H9 (cell line): ENCODE measurements at regions not wholly inside any gene's neighbourhood (a gene's known extent, or its start where the extent isn't known, plus 50 kb on each side); places are given as distances from the start of the nearest gene placed in this dataset.

Experiments used
- DNase-seq: peaks from one replicate; pipeline ENCODE4 v3.0.0-alpha.2; 2017
- H2AFZ ChIP-seq: one replicate; pipeline ENCODE4 v1.6.1; 2013; ENCODE audit warnings: mild to moderate bottlenecking, low read length, control low read depth, moderate library complexity
- H2AK5ac ChIP-seq: 2 replicates; pipeline ENCODE4 v1.6.1; 2013; ENCODE audit warnings: low read length, control low read depth, mixed read lengths; ENCODE audit not compliant: insufficient read length
- H2BK120ac ChIP-seq: one replicate; pipeline ENCODE4 v1.6.1; 2013; ENCODE audit warnings: low read depth, mild to moderate bottlenecking, low read length, control low read depth, inconsistent platforms; ENCODE audit not compliant: poor library complexity, severe bottlenecking
- H2BK12ac ChIP-seq: 2 replicates; pipeline ENCODE4 v1.6.1; 2013; ENCODE audit warnings: low read length, control low read depth, mixed read lengths, low read depth; ENCODE audit not compliant: insufficient read length
- H2BK15ac ChIP-seq: 2 replicates; pipeline ENCODE4 v1.6.1; 2013; ENCODE audit warnings: low read depth, low read length, control low read depth
- H2BK20ac ChIP-seq: one replicate; pipeline ENCODE4 v1.6.1; 2013; ENCODE audit warnings: low read depth, mild to moderate bottlenecking, low read length, control low read depth, inconsistent platforms; ENCODE audit not compliant: poor library complexity, severe bottlenecking
- H2BK5ac ChIP-seq: 2 replicates; pipeline ENCODE4 v1.6.1; 2013; ENCODE audit warnings: low read length, control low read depth, mixed read lengths; ENCODE audit not compliant: insufficient read length
- H3K14ac ChIP-seq: 2 replicates; pipeline ENCODE4 v1.6.1; 2013; ENCODE audit warnings: low read length, control low read depth; ENCODE audit not compliant: insufficient read depth
- H3K18ac ChIP-seq: 2 replicates; pipeline ENCODE4 v1.6.1; 2013; ENCODE audit warnings: low read depth, mild to moderate bottlenecking, mixed read lengths, low read length, control low read depth; ENCODE audit not compliant: insufficient read length
- H3K23ac ChIP-seq: 2 replicates; pipeline ENCODE4 v1.6.1; 2013; ENCODE audit warnings: low read length, control low read depth, mixed read lengths, low read depth; ENCODE audit not compliant: insufficient read length
- H3K23me2 ChIP-seq: 2 replicates; pipeline ENCODE4 v1.6.1; 2013; ENCODE audit warnings: low read depth, mild to moderate bottlenecking, mixed read lengths, low read length, control low read depth; ENCODE audit not compliant: insufficient read length, poor library complexity, severe bottlenecking
- H3K27ac ChIP-seq: 2 replicates; pipeline ENCODE4 v1.5.1; 2013; ENCODE audit warnings: low read length, control low read depth, mixed read lengths, low read depth; ENCODE audit not compliant: insufficient read length
- H3K27me3 ChIP-seq: 2 replicates; pipeline ENCODE4 v1.6.1; 2013; ENCODE audit warnings: low read length, control low read depth, inconsistent platforms; ENCODE audit not compliant: insufficient read depth
- H3K4ac ChIP-seq: 2 replicates; pipeline ENCODE4 v1.6.1; 2013; ENCODE audit warnings: low read depth, mild to moderate bottlenecking, control low read depth, inconsistent platforms, low read length, moderate library complexity
- H3K4me1 ChIP-seq: 2 replicates; pipeline ENCODE4 v1.6.1; 2013; ENCODE audit warnings: low read length, control low read depth, inconsistent platforms; ENCODE audit not compliant: insufficient read depth
- H3K4me2 ChIP-seq: 2 replicates; pipeline ENCODE4 v1.6.1; 2013; ENCODE audit warnings: low read length, control low read depth, mixed read lengths; ENCODE audit not compliant: insufficient read length, insufficient read depth
- H3K56ac ChIP-seq: 2 replicates; pipeline ENCODE4 v1.6.1; 2013; ENCODE audit warnings: low read depth, mild to moderate bottlenecking, mixed read lengths, low read length, control low read depth; ENCODE audit not compliant: insufficient read length
- H3K79me1 ChIP-seq: 2 replicates; pipeline ENCODE4 v1.6.1; 2013; ENCODE audit warnings: low read depth, mild to moderate bottlenecking, moderate library complexity, low read length, control low read depth, inconsistent platforms; ENCODE audit not compliant: insufficient read depth, poor library complexity, severe bottlenecking
- H3K79me2 ChIP-seq: 2 replicates; pipeline ENCODE4 v1.6.1; 2013; ENCODE audit warnings: low read length, control low read depth, inconsistent platforms; ENCODE audit not compliant: insufficient read depth
- H3K9ac ChIP-seq: 2 replicates; pipeline ENCODE4 v1.6.1; 2013; ENCODE audit warnings: low read length, control low read depth, mixed read lengths; ENCODE audit not compliant: insufficient read length; ENCODE audit errors: extremely low read depth
- H3K9me3 ChIP-seq: one replicate; pipeline ENCODE4 v1.6.1; 2013; ENCODE audit warnings: low read depth, low read length, inconsistent platforms; ENCODE audit not compliant: control insufficient read depth
- H3T11ph ChIP-seq: one replicate; pipeline ENCODE4 v1.6.1; 2013; ENCODE audit warnings: mild to moderate bottlenecking, low read length, control low read depth, inconsistent platforms
- H4K20me1 ChIP-seq: one replicate; pipeline ENCODE4 v1.6.1; 2013; ENCODE audit not compliant: control insufficient read depth, insufficient read length, insufficient read depth
- H4K5ac ChIP-seq: 2 replicates; pipeline ENCODE4 v1.6.1; 2013; ENCODE audit warnings: low read depth, mild to moderate bottlenecking, mixed read lengths, low read length, control low read depth; ENCODE audit not compliant: insufficient read length
- H4K8ac ChIP-seq: replicated peaks from 2 replicates; pipeline ENCODE4 v1.6.1; 2013; ENCODE audit warnings: low read length, control low read depth, mixed read lengths, low read depth; ENCODE audit not compliant: insufficient read length
- H4K91ac ChIP-seq: 2 replicates; pipeline ENCODE4 v1.6.1; 2013; ENCODE audit warnings: low read depth, mild to moderate bottlenecking, moderate library complexity, mixed read lengths, low read length, control low read depth; ENCODE audit not compliant: insufficient read length
- H3K27ac Mint-ChIP-seq, 3 experiments: 2 replicates in 2 of 3; 3 replicates in 1 of 3; pipeline ENCODE4 v1.8.0; 2020 to 2021; ENCODE audit warnings: mixed read lengths in 3 of 3, mild to moderate bottlenecking in 1 of 3, moderate library complexity in 1 of 3
- H3K27me3 Mint-ChIP-seq: 2 replicates; pipeline ENCODE4 v1.8.0; 2021; ENCODE audit warnings: low read depth, mild to moderate bottlenecking, moderate library complexity, mixed read lengths
- H3K36me3 Mint-ChIP-seq, 3 experiments: 2 replicates in 2 of 3; 3 replicates in 1 of 3; pipeline ENCODE4 v1.8.0; 2020 to 2021; ENCODE audit warnings: low read depth in 3 of 3, mixed read lengths in 3 of 3; ENCODE audit not compliant: insufficient read depth in 1 of 3
- H3K4me1 Mint-ChIP-seq, 2 experiments: 2 replicates each; pipeline ENCODE4 v1.8.0; 2020; ENCODE audit warnings: mixed read lengths in 2 of 2
- H3K4me3 Mint-ChIP-seq, 2 experiments: 2 replicates in 1 of 2; 3 replicates in 1 of 2; pipeline ENCODE4 v1.8.0; 2020 to 2021; ENCODE audit warnings: mild to moderate bottlenecking in 2 of 2, mixed read lengths in 2 of 2, moderate library complexity in 1 of 2
- H3K9me3 Mint-ChIP-seq, 2 experiments: 2 replicates in 1 of 2; 3 replicates in 1 of 2; pipeline ENCODE4 v1.8.0; 2020; ENCODE audit warnings: mild to moderate bottlenecking in 2 of 2, mixed read lengths in 2 of 2, moderate library complexity in 1 of 2
- TF ChIP-seq, protein P1 (sequence below): fragments of 200-600 bp; sonication (generic); conservative IDR thresholded peaks from 3 replicates; pipeline ENCODE4 v1.8.0; 2021; ENCODE audit warnings: antibody characterized with exemption, mild to moderate bottlenecking

GRCh38 chr6:104010897-104011296 is 848.8 kb downstream of the HACE1 start:
- no peak overlapping the region for H2AK5ac ChIP-seq
- no peak overlapping the region for H2BK5ac ChIP-seq
- H3K14ac ChIP-seq: no peak overlapping the region
- no peaks in the 10 kb centered on the region for H4K20me1 ChIP-seq
- no peak overlapping the region for H4K5ac ChIP-seq
- no peaks in the 10 kb centered on the region for H3K9me3 ChIP-seq
- H3K79me1 ChIP-seq: no peaks in the 10 kb centered on the region
- H3K4me1 ChIP-seq: no peaks in the 10 kb centered on the region
- H3K79me2 ChIP-seq: no peaks in the 10 kb centered on the region
- H2BK20ac ChIP-seq: no peak overlapping the region
- H2BK15ac ChIP-seq: no peak overlapping the region
- no peaks in the 10 kb centered on the region for H3K27me3 ChIP-seq
- Mint-ChIP-seq H3K36me3 (no peaks in the 10 kb centered on the region; a peak in 1 of 7 replicates), H3K27me3 (no peaks in the 10 kb centered on the region), H3K9me3 (no peaks in the 10 kb centered on the region), H3K4me3 (no peak overlapping the region), H3K4me1 (peaks cover 18% of the 10 kb centered on the region in 2 experiments), H3K27ac (no peak overlapping the region)
- H4K8ac ChIP-seq: no peak overlapping the region
- no peak overlapping the region for H3K18ac ChIP-seq
- no peak overlapping the region for H3K9ac ChIP-seq
- H3T11ph ChIP-seq: no peak overlapping the region
- DNase-seq: no peak
- H2BK12ac ChIP-seq: no peak overlapping the region
- H3K27ac ChIP-seq: no peak overlapping the region
- H3K23me2 ChIP-seq: no peaks in the 10 kb centered on the region
- H3K4me2 ChIP-seq: no peak overlapping the region
- no peak overlapping the region for H4K91ac ChIP-seq
- H2AFZ ChIP-seq: no peak overlapping the region
- H3K23ac ChIP-seq: no peak overlapping the region
- H2BK120ac ChIP-seq: no peak overlapping the region
- no peak overlapping the region for H3K4ac ChIP-seq
- no peak overlapping the region for H3K56ac ChIP-seq
- TF ChIP-seq, protein P1, sequence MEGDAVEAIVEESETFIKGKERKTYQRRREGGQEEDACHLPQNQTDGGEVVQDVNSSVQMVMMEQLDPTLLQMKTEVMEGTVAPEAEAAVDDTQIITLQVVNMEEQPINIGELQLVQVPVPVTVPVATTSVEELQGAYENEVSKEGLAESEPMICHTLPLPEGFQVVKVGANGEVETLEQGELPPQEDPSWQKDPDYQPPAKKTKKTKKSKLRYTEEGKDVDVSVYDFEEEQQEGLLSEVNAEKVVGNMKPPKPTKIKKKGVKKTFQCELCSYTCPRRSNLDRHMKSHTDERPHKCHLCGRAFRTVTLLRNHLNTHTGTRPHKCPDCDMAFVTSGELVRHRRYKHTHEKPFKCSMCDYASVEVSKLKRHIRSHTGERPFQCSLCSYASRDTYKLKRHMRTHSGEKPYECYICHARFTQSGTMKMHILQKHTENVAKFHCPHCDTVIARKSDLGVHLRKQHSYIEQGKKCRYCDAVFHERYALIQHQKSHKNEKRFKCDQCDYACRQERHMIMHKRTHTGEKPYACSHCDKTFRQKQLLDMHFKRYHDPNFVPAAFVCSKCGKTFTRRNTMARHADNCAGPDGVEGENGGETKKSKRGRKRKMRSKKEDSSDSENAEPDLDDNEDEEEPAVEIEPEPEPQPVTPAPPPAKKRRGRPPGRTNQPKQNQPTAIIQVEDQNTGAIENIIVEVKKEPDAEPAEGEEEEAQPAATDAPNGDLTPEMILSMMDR: no peak
